Neural crest cell (in vitro differentiated cells): ENCODE measurements at regions not wholly inside any gene's neighbourhood (a gene's known extent, or its start where the extent isn't known, plus 50 kb on each side); places are given as distances from the start of the nearest gene placed in this dataset.

Experiments used
- DNase-seq: peaks from one replicate; pipeline ENCODE4 v3.0.0; 2021; ENCODE audit warnings: low read depth, mixed read lengths, low spot score
- H3K27ac Mint-ChIP-seq: one replicate; pipeline ENCODE4 v1.8.0; 2021; ENCODE audit warnings: mild to moderate bottlenecking, mixed read lengths; ENCODE audit not compliant: unreplicated experiment
- H3K27me3 Mint-ChIP-seq: 2 replicates; pipeline ENCODE4 v1.8.0; 2021; ENCODE audit warnings: low read depth, mild to moderate bottlenecking, mixed read lengths
- H3K36me3 Mint-ChIP-seq: 2 replicates; pipeline ENCODE4 v1.8.0; 2021; ENCODE audit warnings: low read depth, mild to moderate bottlenecking, mixed read lengths
- H3K4me1 Mint-ChIP-seq: 2 replicates; pipeline ENCODE4 v1.8.0; 2021; ENCODE audit warnings: mixed read lengths
- H3K4me3 Mint-ChIP-seq: one replicate; pipeline ENCODE4 v1.8.0; 2021; ENCODE audit warnings: mild to moderate bottlenecking, mixed read lengths
- H3K9me3 Mint-ChIP-seq: 2 replicates; pipeline ENCODE4 v1.8.0; 2021; ENCODE audit warnings: mixed read lengths
- TF ChIP-seq, protein P1 (sequence below): fragments of 200-600 bp; sonication (generic); conservative IDR thresholded peaks from 2 replicates; pipeline ENCODE4 v1.5.0; 2021; ENCODE audit warnings: antibody characterized with exemption, mild to moderate bottlenecking

DNA sequence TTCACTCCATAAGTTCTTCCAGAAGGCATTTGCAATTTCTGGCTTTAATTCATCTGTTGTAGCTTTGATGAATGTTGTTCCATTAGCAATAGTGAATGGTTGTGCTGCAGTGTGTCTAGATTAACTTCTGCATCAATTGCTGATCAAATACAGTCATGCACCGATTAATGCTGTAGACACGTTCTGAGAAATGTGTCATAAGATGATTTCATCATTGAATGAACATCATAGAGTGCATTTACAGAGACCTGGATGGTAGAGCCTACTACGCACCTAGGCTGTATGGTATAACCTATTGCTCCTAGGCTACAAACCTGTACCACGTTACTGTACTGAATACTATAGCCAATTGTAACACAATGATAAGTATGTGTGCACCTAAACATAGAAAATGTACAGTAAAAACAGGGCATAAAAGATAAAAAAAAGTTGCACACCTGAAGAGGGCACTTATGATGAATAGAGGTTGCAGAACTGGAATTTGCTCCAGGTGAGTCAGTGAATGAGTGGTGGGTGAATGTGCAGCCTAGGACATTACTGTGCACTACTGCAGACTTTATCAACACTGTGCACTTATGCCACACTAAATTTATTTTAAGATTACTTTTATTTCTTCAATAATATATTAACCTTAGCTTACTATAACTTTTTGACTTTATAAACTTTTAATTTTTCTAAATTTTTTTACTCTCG lies 170.7 kb downstream of the HERPUD2 start:
- TF ChIP-seq, protein P1, sequence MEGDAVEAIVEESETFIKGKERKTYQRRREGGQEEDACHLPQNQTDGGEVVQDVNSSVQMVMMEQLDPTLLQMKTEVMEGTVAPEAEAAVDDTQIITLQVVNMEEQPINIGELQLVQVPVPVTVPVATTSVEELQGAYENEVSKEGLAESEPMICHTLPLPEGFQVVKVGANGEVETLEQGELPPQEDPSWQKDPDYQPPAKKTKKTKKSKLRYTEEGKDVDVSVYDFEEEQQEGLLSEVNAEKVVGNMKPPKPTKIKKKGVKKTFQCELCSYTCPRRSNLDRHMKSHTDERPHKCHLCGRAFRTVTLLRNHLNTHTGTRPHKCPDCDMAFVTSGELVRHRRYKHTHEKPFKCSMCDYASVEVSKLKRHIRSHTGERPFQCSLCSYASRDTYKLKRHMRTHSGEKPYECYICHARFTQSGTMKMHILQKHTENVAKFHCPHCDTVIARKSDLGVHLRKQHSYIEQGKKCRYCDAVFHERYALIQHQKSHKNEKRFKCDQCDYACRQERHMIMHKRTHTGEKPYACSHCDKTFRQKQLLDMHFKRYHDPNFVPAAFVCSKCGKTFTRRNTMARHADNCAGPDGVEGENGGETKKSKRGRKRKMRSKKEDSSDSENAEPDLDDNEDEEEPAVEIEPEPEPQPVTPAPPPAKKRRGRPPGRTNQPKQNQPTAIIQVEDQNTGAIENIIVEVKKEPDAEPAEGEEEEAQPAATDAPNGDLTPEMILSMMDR: no peak
- peaks cover 44% of the 10 kb centered on the region for H3K27me3 Mint-ChIP-seq
- H3K9me3 Mint-ChIP-seq: no peaks in the 10 kb centered on the region
- no peak for DNase-seq
- H3K4me1 Mint-ChIP-seq: no peaks in the 10 kb centered on the region
- H3K27ac Mint-ChIP-seq: no peak overlapping the region
- H3K4me3 Mint-ChIP-seq: no peak overlapping the region
- no peaks in the 10 kb centered on the region for H3K36me3 Mint-ChIP-seq

DNA sequence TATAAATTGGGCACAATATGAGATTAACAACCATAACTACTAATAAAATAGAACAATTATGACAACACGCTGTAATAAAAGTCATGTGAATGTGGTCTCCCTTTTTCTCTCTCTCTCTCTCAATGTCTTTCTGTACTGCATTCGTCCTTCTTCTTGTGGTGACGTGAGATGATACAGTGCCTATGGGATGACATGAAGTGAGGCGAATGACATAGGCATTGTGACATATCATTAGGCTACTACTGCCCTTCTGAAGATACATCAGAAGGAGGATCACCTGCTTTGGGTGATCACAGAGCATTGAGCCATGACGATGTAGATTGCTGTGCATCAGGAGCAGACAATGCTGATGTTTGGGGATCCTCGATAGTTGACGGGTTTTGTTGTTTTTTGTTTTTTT lies 171.6 kb downstream of the HERPUD2 start:
- no peak overlapping the region for H3K27ac Mint-ChIP-seq
- DNase-seq: no peak
- H3K4me3 Mint-ChIP-seq: no peak overlapping the region
- H3K4me1 Mint-ChIP-seq: no peaks in the 10 kb centered on the region
- TF ChIP-seq, protein P1: no peak
- H3K36me3 Mint-ChIP-seq: no peaks in the 10 kb centered on the region
- H3K27me3 Mint-ChIP-seq: peaks cover 49% of the 10 kb centered on the region
- no peaks in the 10 kb centered on the region for H3K9me3 Mint-ChIP-seq

DNA sequence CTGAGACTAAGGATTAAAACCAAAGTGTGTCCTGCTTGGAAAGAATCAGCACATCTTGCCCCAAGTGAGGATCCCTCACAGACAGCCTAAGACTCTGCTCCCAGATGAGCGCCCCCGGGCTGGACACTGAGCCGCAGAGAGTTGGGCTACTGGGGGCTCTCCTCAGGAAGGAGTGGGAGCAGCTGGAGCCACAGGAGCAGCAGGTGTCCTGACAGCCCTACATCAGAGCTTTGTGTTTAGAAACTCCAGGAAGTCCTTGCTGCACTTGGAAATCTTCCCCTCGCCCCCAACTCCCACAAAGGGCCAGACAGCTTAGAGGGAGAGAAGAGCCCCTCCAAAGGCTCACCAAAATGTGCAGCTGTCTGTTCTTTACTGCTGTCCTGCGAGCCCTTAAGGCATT lies 172.2 kb downstream of the HERPUD2 start:
- no peak overlapping the region for H3K4me3 Mint-ChIP-seq
- no peaks in the 10 kb centered on the region for H3K4me1 Mint-ChIP-seq
- H3K36me3 Mint-ChIP-seq: no peaks in the 10 kb centered on the region
- no peak for DNase-seq
- H3K9me3 Mint-ChIP-seq: no peaks in the 10 kb centered on the region
- TF ChIP-seq, protein P1: no peak
- H3K27me3 Mint-ChIP-seq: peaks cover 55% of the 10 kb centered on the region
- no peak overlapping the region for H3K27ac Mint-ChIP-seq

DNA sequence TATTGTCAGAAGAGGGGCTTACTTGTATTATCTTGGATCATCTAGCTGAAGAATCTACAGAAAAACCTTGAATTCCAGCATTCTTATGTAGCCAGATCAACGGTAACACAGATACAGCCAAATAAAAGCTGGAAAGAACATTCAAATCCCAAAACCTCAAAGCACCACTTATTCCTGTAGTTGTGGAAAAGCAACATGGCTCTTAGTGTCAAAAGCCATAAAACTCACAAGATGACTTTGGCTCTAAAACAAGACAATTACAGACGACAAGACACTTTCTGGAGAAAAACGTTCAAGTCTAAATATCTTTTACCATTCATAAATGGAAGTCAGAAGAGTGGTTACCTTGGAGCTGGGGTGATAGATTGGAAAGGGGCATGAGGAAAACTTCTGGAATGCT lies 173.0 kb downstream of the HERPUD2 start:
- peaks cover 58% of the 10 kb centered on the region for H3K27me3 Mint-ChIP-seq
- no peaks in the 10 kb centered on the region for H3K4me1 Mint-ChIP-seq
- TF ChIP-seq, protein P1: no peak

DNA sequence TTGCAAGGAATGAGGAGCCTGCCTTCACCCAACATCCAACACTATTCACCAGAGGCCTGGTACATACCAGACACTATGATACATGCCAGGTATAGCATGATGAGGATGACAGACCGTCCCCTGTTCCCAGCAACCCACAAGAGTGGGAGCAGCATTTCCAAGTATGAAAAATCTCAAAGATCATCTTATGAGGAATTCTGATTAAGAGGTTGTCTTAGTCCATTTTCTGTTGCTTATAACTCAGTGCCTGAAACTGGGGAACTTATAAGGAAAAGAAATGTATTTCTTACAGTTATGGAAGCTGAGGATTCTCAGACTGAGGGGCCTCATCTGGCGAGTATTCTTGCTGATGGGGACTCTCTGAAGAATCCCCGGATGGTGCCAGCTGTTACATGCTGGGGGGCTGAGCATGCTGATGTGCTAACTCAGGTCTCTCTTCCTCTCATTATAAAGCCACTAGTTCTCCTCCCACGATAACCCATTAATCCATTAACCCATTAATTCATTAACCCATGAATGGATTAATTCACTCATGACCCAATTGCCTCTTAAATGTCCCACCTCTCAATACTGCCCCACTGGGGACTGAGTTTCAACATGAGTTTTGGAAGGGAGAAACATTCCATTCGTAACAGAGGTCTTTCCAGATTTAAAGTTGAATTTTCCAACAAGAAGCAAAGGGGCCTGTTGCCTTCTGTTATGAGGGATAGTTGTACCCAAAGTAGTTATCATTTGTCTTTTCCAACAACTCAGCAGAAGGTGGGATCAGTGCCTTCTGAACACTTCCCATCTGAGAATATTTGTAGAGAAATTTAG lies 173.9 kb downstream of the HERPUD2 start:
- no peaks in the 10 kb centered on the region for H3K9me3 Mint-ChIP-seq
- TF ChIP-seq, protein P1: no peak
- DNase-seq: no peak
- H3K4me1 Mint-ChIP-seq: no peaks in the 10 kb centered on the region
- no peak overlapping the region for H3K27ac Mint-ChIP-seq
- no peaks in the 10 kb centered on the region for H3K36me3 Mint-ChIP-seq
- no peak overlapping the region for H3K4me3 Mint-ChIP-seq
- peaks cover 56% of the 10 kb centered on the region for H3K27me3 Mint-ChIP-seq

More for the DNA sequence above, 173.0 kb downstream of the HERPUD2 start:
- no peak for DNase-seq
- Mint-ChIP-seq H3K9me3 (no peaks in the 10 kb centered on the region), H3K4me3 (no peak overlapping the region), H3K27ac (no peak overlapping the region), H3K36me3 (no peaks in the 10 kb centered on the region)
